HEK293 (cell line): ENCODE measurements at regions not wholly inside any gene's neighbourhood (a gene's known extent, or its start where the extent isn't known, plus 50 kb on each side); places are given as distances from the start of the nearest gene placed in this dataset.
A peak's percentile ranks its signal among the peaks of the same experiment; 100 is the strongest.

Experiments used
- PRDM1 ChIP-seq: fragments of 450-650 bp; formaldehyde crosslinking; IDR thresholded peaks from 2 replicates; pipeline ENCODE4; 2016; ENCODE audit warnings: missing biosample characterization, missing genetic modification characterization
- RBAK ChIP-seq: fragments of 450-650 bp; formaldehyde crosslinking; IDR thresholded peaks from 2 replicates; pipeline ENCODE4 v1.5.1; 2016; ENCODE audit warnings: missing biosample characterization, missing genetic modification characterization
- SCRT2 ChIP-seq: fragments of 450-650 bp; formaldehyde crosslinking; IDR thresholded peaks from 2 replicates; pipeline ENCODE4 v1.5.1; 2016; ENCODE audit warnings: missing biosample characterization, missing genetic modification characterization
- TSHZ1 ChIP-seq: fragments of 450-650 bp; formaldehyde crosslinking; IDR thresholded peaks from 2 replicates; pipeline ENCODE4 v1.5.1; 2016; ENCODE audit warnings: missing biosample characterization, missing genetic modification characterization, borderline replicate concordance
- YY2 ChIP-seq: fragments of 450-650 bp; formaldehyde crosslinking; IDR thresholded peaks from 2 replicates; pipeline ENCODE4 v1.5.1; 2016; ENCODE audit warnings: missing biosample characterization, missing genetic modification characterization
- ZBTB20 ChIP-seq: fragments of 450-650 bp; formaldehyde crosslinking; IDR thresholded peaks from 2 replicates; pipeline ENCODE4 v1.5.1; 2016; ENCODE audit warnings: missing biosample characterization, missing genetic modification characterization
- ZEB2 ChIP-seq: fragments of 450-650 bp; formaldehyde crosslinking; IDR thresholded peaks from 2 replicates; pipeline ENCODE4 v1.5.1; 2016; ENCODE audit warnings: missing biosample characterization, missing genetic modification characterization
- ZFP37 ChIP-seq: fragments of 450-650 bp; formaldehyde crosslinking; IDR thresholded peaks from 2 replicates; pipeline ENCODE4 v1.5.1; 2016; ENCODE audit warnings: missing biosample characterization, missing genetic modification characterization
- ZNF140 ChIP-seq: fragments of 450-650 bp; formaldehyde crosslinking; IDR thresholded peaks from 2 replicates; pipeline ENCODE4 v1.5.1; 2016; ENCODE audit warnings: missing biosample characterization, missing genetic modification characterization
- ZNF174 ChIP-seq: fragments of 450-650 bp; formaldehyde crosslinking; IDR thresholded peaks from 2 replicates; pipeline ENCODE4 v1.5.0; 2017; ENCODE audit warnings: missing biosample characterization, mild to moderate bottlenecking, missing genetic modification characterization
- ZNF18 ChIP-seq: fragments of 450-650 bp; formaldehyde crosslinking; IDR thresholded peaks from 2 replicates; pipeline ENCODE4 v1.5.1; 2016; ENCODE audit warnings: missing biosample characterization, missing genetic modification characterization
- ZNF266 ChIP-seq: fragments of 450-650 bp; formaldehyde crosslinking; IDR thresholded peaks from 2 replicates; pipeline ENCODE4 v1.5.1; 2016; ENCODE audit warnings: missing biosample characterization, missing genetic modification characterization, low read depth
- ZNF280C ChIP-seq: fragments of 450-650 bp; formaldehyde crosslinking; IDR thresholded peaks from 2 replicates; pipeline ENCODE4 v1.5.1; 2016; ENCODE audit warnings: missing biosample characterization, missing genetic modification characterization
- ZNF302 ChIP-seq: fragments of 450-650 bp; formaldehyde crosslinking; IDR thresholded peaks from 2 replicates; pipeline ENCODE4 v1.5.1; 2016; ENCODE audit warnings: missing biosample characterization, missing genetic modification characterization, low read depth
- ZNF324 ChIP-seq: fragments of 450-650 bp; formaldehyde crosslinking; IDR thresholded peaks from 2 replicates; pipeline ENCODE4 v1.5.1; 2016; ENCODE audit warnings: missing biosample characterization, missing genetic modification characterization
- ZNF366 ChIP-seq: fragments of 450-650 bp; formaldehyde crosslinking; conservative IDR thresholded peaks from 2 replicates; pipeline ENCODE4 v1.5.1; 2016; ENCODE audit warnings: missing biosample characterization, missing genetic modification characterization
- ZNF394 ChIP-seq: fragments of 450-650 bp; formaldehyde crosslinking; IDR thresholded peaks from 2 replicates; pipeline ENCODE4 v1.5.1; 2016; ENCODE audit warnings: missing biosample characterization, missing genetic modification characterization, mild to moderate bottlenecking, moderate library complexity, borderline replicate concordance
- ZNF423 ChIP-seq: fragments of 450-650 bp; formaldehyde crosslinking; IDR thresholded peaks from 2 replicates; pipeline ENCODE4 v1.5.1; 2016; ENCODE audit warnings: missing biosample characterization, missing genetic modification characterization
- ZNF521 ChIP-seq: fragments of 450-650 bp; formaldehyde crosslinking; IDR thresholded peaks from 2 replicates; pipeline ENCODE4 v1.5.1; 2017; ENCODE audit warnings: missing biosample characterization, mild to moderate bottlenecking, missing genetic modification characterization
- ZNF529 ChIP-seq: fragments of 450-650 bp; formaldehyde crosslinking; IDR thresholded peaks from 2 replicates; pipeline ENCODE4 v1.5.1; 2017; ENCODE audit warnings: missing genetic modification characterization, missing biosample characterization; ENCODE audit not compliant: insufficient replicate concordance
- ZNF548 ChIP-seq: fragments of 450-650 bp; formaldehyde crosslinking; IDR thresholded peaks from 2 replicates; pipeline ENCODE4 v1.5.1; 2016; ENCODE audit warnings: missing biosample characterization, missing genetic modification characterization
- ZNF549 ChIP-seq: fragments of 450-650 bp; IDR thresholded peaks from 2 replicates; pipeline ENCODE4 v1.5.1; 2018; ENCODE audit warnings: missing biosample characterization, missing genetic modification characterization, mild to moderate bottlenecking, inconsistent platforms, moderate library complexity
- ZNF560 ChIP-seq: fragments of 450-650 bp; formaldehyde crosslinking; IDR thresholded peaks from 2 replicates; pipeline ENCODE4 v1.5.1; 2017; ENCODE audit warnings: missing biosample characterization, missing genetic modification characterization, borderline replicate concordance
- ZNF585B ChIP-seq: fragments of 450-650 bp; formaldehyde crosslinking; IDR thresholded peaks from 2 replicates; pipeline ENCODE4 v1.5.1; 2016; ENCODE audit warnings: missing biosample characterization, missing genetic modification characterization
- ZNF610 ChIP-seq: fragments of 450-650 bp; formaldehyde crosslinking; IDR thresholded peaks from 2 replicates; pipeline ENCODE4 v1.5.1; 2016; ENCODE audit warnings: missing biosample characterization, missing genetic modification characterization, borderline replicate concordance
- ZNF621 ChIP-seq: fragments of 450-650 bp; formaldehyde crosslinking; IDR thresholded peaks from 2 replicates; pipeline ENCODE4 v1.5.1; 2017; ENCODE audit warnings: missing biosample characterization, missing genetic modification characterization
- ZNF623 ChIP-seq: fragments of 450-650 bp; formaldehyde crosslinking; IDR thresholded peaks from 2 replicates; pipeline ENCODE4 v1.5.1; 2016; ENCODE audit warnings: missing biosample characterization, missing genetic modification characterization
- ZNF654 ChIP-seq: fragments of 450-650 bp; formaldehyde crosslinking; IDR thresholded peaks from 2 replicates; pipeline ENCODE4 v1.5.1; 2016; ENCODE audit warnings: low read depth, missing biosample characterization, missing genetic modification characterization
- ZNF658 ChIP-seq: fragments of 450-650 bp; formaldehyde crosslinking; IDR thresholded peaks from 2 replicates; pipeline ENCODE4; 2016; ENCODE audit warnings: missing biosample characterization, missing genetic modification characterization
- ZNF664 ChIP-seq: fragments of 450-650 bp; formaldehyde crosslinking; IDR thresholded peaks from 2 replicates; pipeline ENCODE4 v1.5.1; 2016; ENCODE audit warnings: missing biosample characterization, missing genetic modification characterization
- ZNF670 ChIP-seq: fragments of 450-650 bp; formaldehyde crosslinking; IDR thresholded peaks from 2 replicates; pipeline ENCODE4 v1.5.1; 2016; ENCODE audit warnings: missing biosample characterization, missing genetic modification characterization, low read depth
- ZNF776 ChIP-seq: fragments of 450-650 bp; formaldehyde crosslinking; IDR thresholded peaks from 2 replicates; pipeline ENCODE4 v1.5.0; 2017; ENCODE audit warnings: missing biosample characterization, missing genetic modification characterization, borderline replicate concordance
- ZSCAN18 ChIP-seq: fragments of 450-650 bp; formaldehyde crosslinking; IDR thresholded peaks from 2 replicates; pipeline ENCODE4 v1.5.1; 2016; ENCODE audit warnings: missing biosample characterization, missing genetic modification characterization
- ZSCAN30 ChIP-seq: fragments of 450-650 bp; IDR thresholded peaks from 2 replicates; pipeline ENCODE4 v1.5.1; 2018; ENCODE audit warnings: missing biosample characterization, mild to moderate bottlenecking, missing genetic modification characterization, moderate library complexity
- ZXDB ChIP-seq: fragments of 450-650 bp; formaldehyde crosslinking; IDR thresholded peaks from 2 replicates; pipeline ENCODE4 v1.5.1; 2016; ENCODE audit warnings: missing biosample characterization, missing genetic modification characterization

- TF ChIP-seq ZNF324 (no peak), ZNF529 (tag by site-specific recombination) (no peak), RBAK (0 out of 2 replicates have a peak, but pooled peaks have one; percentile 37), ZNF610 (tag by site-specific recombination) (no peak), ZNF280C (tag by site-specific recombination) (no peak), ZNF585B (no peak), TSHZ1 (tag by site-specific recombination) (no peak), ZNF266 (tag by site-specific recombination) (peak; percentile 44; the same call in 1 of the 2 replicates), ZNF549 (tag by site-specific recombination) (no peak), SCRT2 (no peak), ZNF302 (tag by site-specific recombination) (no peak), PRDM1 (tag by site-specific recombination) (no peak), ZNF18 (tag by site-specific recombination) (no peak), YY2 (no peak), ZSCAN18 (tag by site-specific recombination) (no peak), ZNF776 (tag by site-specific recombination) (no peak), ZBTB20 (tag by site-specific recombination) (no peak), ZNF621 (tag by site-specific recombination) (no peak), ZFP37 (tag by site-specific recombination) (no peak), ZNF423 (tag by site-specific recombination) (no peak), ZNF366 (no peak), ZNF521 (tag by site-specific recombination) (no peak), ZEB2 (tag by site-specific recombination) (no peak), ZNF174 (tag by site-specific recombination) (no peak), ZNF394 (peak; percentile 85), ZSCAN30 (tag by site-specific recombination) (no peak), ZNF654 (tag by site-specific recombination) (0 out of 2 replicates have a peak, but pooled peaks have one; percentile 16), ZNF658 (no peak), ZNF670 (tag by site-specific recombination) (no peak), ZNF548 (tag by site-specific recombination) (no peak), ZNF664 (tag by site-specific recombination) (0 out of 2 replicates have a peak, but pooled peaks have one; percentile 29), ZNF560 (tag by site-specific recombination) (peak; percentile 75; the same call in 1 of the 2 replicates), ZNF140 (tag by site-specific recombination) (peak; percentile 48; the same call in 1 of the 2 replicates), ZXDB (tag by site-specific recombination) (peak; percentile 51; the same call in 1 of the 2 replicates), ZNF623 (tag by site-specific recombination) (peak; percentile 61)
These were observed 124.7 kb upstream of the DST start (continued) for GRCh38 chr6:56767435-56767834.
